HepG2 (cell line): ENCODE measurements at regions not wholly inside any gene's neighbourhood (a gene's known extent, or its start where the extent isn't known, plus 50 kb on each side); places are given as distances from the start of the nearest gene placed in this dataset.

Source experiments
- CC2D1A ChIP-seq: sonication (generic); formaldehyde crosslinking; IDR thresholded peaks from 2 replicates; pipeline ENCODE4 v1.8.1; 2023; ENCODE audit warnings: mild to moderate bottlenecking, missing genetic modification reagents
- CREB1 ChIP-seq, 2 experiments: fragments of 450-650 bp in 1 of 2; IDR thresholded peaks; 2 replicates each; pipeline ENCODE4 v1.6.1; 2016 to 2017; ENCODE audit warnings: control low read depth in 1 of 2, mild to moderate bottlenecking in 1 of 2, missing compliant biosample characterization in 1 of 2, missing genetic modification characterization in 1 of 2
- CREM ChIP-seq, 2 experiments: sonication (generic) in 1 of 2; formaldehyde crosslinking in 1 of 2; IDR thresholded peaks; 2 replicates each; pipeline versions ENCODE4 v1.4.0 to v1.6.1; 2016 to 2020; ENCODE audit warnings: antibody characterized with exemption in 1 of 2, mild to moderate bottlenecking in 1 of 2, missing genetic modification reagents in 1 of 2
- DPF2 ChIP-seq: sonication (generic); formaldehyde crosslinking; IDR thresholded peaks from 2 replicates; pipeline ENCODE4 v1.4.0; 2020; ENCODE audit warnings: mild to moderate bottlenecking, low read depth, missing genetic modification reagents, borderline replicate concordance
- ELF1 ChIP-seq: sonication (generic); formaldehyde crosslinking; IDR thresholded peaks from 2 replicates; pipeline ENCODE4 v1.4.0; 2020; ENCODE audit warnings: missing genetic modification reagents
- FOXJ3 ChIP-seq: sonication (generic); formaldehyde crosslinking; IDR thresholded peaks from 2 replicates; pipeline ENCODE4 v1.4.0; 2020; ENCODE audit warnings: missing genetic modification reagents, mild to moderate bottlenecking, borderline replicate concordance
- HINFP ChIP-seq: sonication (generic); formaldehyde crosslinking; IDR thresholded peaks from 2 replicates; pipeline ENCODE4 v1.4.0; 2020; ENCODE audit warnings: low read depth, mild to moderate bottlenecking, missing genetic modification reagents
- HMG20B ChIP-seq: conservative IDR thresholded peaks from 2 replicates; pipeline ENCODE4 v1.6.1; 2016; ENCODE audit warnings: missing genetic modification reagents, missing compliant biosample characterization
- HOXA9 ChIP-seq: sonication (generic); formaldehyde crosslinking; IDR thresholded peaks from 2 replicates; pipeline ENCODE4 v1.8.1; 2022; ENCODE audit warnings: missing genetic modification reagents, mild to moderate bottlenecking, moderate library complexity, borderline replicate concordance
- REPIN1 ChIP-seq: sonication (generic); formaldehyde crosslinking; IDR thresholded peaks from 2 replicates; pipeline ENCODE4 v1.8.0; 2022; ENCODE audit warnings: missing genetic modification reagents, low read depth, mild to moderate bottlenecking, borderline replicate concordance
- RXRA ChIP-seq: sonication (generic); formaldehyde crosslinking; IDR thresholded peaks from 2 replicates; pipeline ENCODE4 v1.5.1; 2020; ENCODE audit warnings: missing genetic modification reagents
- SIX4 ChIP-seq: sonication (generic); formaldehyde crosslinking; IDR thresholded peaks from 2 replicates; pipeline ENCODE4 v1.4.0; 2020; ENCODE audit warnings: missing genetic modification reagents
- SP5 ChIP-seq: IDR thresholded peaks from 2 replicates; pipeline ENCODE4 v1.6.1; 2016; ENCODE audit warnings: low read depth, borderline replicate concordance
- TFDP1 ChIP-seq: IDR thresholded peaks from 2 replicates; pipeline ENCODE4 v1.6.1; 2016; ENCODE audit warnings: missing compliant biosample characterization, missing genetic modification reagents, borderline replicate concordance
- TSC22D2 ChIP-seq: sonication (generic); formaldehyde crosslinking; IDR thresholded peaks from 2 replicates; pipeline ENCODE4 v1.5.1; 2020; ENCODE audit warnings: missing genetic modification reagents, mild to moderate bottlenecking, borderline replicate concordance
- ZBTB49 ChIP-seq: sonication (generic); formaldehyde crosslinking; IDR thresholded peaks from 2 replicates; pipeline ENCODE4 v1.4.0; 2020; ENCODE audit warnings: missing genetic modification reagents, borderline replicate concordance
- ZKSCAN1 ChIP-seq: fragments of 150-350 bp; IDR thresholded peaks from 2 replicates; pipeline ENCODE4 v1.6.1; 2014; ENCODE audit warnings: low read length
- ZNF350 ChIP-seq: sonication (generic); formaldehyde crosslinking; IDR thresholded peaks from 2 replicates; pipeline ENCODE4 v1.4.0; 2020; ENCODE audit warnings: mild to moderate bottlenecking, low read depth, missing genetic modification reagents, borderline replicate concordance
- ZNF605 ChIP-seq: sonication (generic); formaldehyde crosslinking; IDR thresholded peaks from 2 replicates; pipeline ENCODE4 v1.8.0; 2022; ENCODE audit warnings: mild to moderate bottlenecking, missing genetic modification reagents
- ZNF652 ChIP-seq: IDR thresholded peaks from 2 replicates; pipeline ENCODE4 v1.6.1; 2016; ENCODE audit warnings: low read depth, borderline replicate concordance
- TF ChIP-seq, protein P1 (sequence below): IDR thresholded peaks from 2 replicates; pipeline ENCODE4 v1.6.1; 2016; ENCODE audit warnings: mild to moderate bottlenecking
- TF ChIP-seq, protein P2 (sequence below): sonication (generic); formaldehyde crosslinking; IDR thresholded peaks from 2 replicates; pipeline ENCODE4 v1.4.0; 2020; ENCODE audit warnings: mild to moderate bottlenecking, missing genetic modification reagents

- peak; percentile 75; the same call in 1 of the 2 replicates for TF ChIP-seq CREM (IDR thresholded peaks at IDR 0.05)
- TF ChIP-seq CREM (CRISPR knock-in tag; IDR thresholded peaks at IDR 0.05): no peak
- peak; percentile 26; the same call in 1 of the 2 replicates for TF ChIP-seq TFDP1 (CRISPR knock-in tag)
- peak; percentile 17; the same call in 1 of the 2 replicates for TF ChIP-seq ZNF605 (CRISPR knock-in tag)
- TF ChIP-seq, protein P1, sequence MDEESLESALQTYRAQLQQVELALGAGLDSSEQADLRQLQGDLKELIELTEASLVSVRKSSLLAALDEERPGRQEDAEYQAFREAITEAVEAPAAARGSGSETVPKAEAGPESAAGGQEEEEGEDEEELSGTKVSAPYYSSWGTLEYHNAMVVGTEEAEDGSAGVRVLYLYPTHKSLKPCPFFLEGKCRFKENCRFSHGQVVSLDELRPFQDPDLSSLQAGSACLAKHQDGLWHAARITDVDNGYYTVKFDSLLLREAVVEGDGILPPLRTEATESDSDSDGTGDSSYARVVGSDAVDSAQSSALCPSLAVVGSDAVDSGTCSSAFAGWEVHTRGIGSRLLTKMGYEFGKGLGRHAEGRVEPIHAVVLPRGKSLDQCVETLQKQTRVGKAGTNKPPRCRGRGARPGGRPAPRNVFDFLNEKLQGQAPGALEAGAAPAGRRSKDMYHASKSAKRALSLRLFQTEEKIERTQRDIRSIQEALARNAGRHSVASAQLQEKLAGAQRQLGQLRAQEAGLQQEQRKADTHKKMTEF (CRISPR knock-in tag): peak; percentile 90
- peak; percentile 100 for TF ChIP-seq HMG20B (CRISPR knock-in tag)
- peak; percentile 100 for TF ChIP-seq RXRA (CRISPR knock-in tag)
- peak; percentile 85 for TF ChIP-seq ZNF652
- TF ChIP-seq ZNF350: peak; percentile 89
- TF ChIP-seq ZKSCAN1: peak; percentile 33; the same call in 1 of the 2 replicates
- no peak for TF ChIP-seq CC2D1A (CRISPR knock-in tag)
- peak; percentile 96; the same call in 1 of the 2 replicates for TF ChIP-seq REPIN1
- no peak for TF ChIP-seq DPF2 (CRISPR knock-in tag)
- 0 out of 2 replicates have a peak, but pooled peaks have one; percentile 57 for TF ChIP-seq TSC22D2 (CRISPR knock-in tag)
- no peak for TF ChIP-seq CREB1 (IDR thresholded peaks at IDR 0.05)
- peak; percentile 70; the same call in 1 of the 2 replicates for TF ChIP-seq CREB1 (CRISPR knock-in tag; IDR thresholded peaks at IDR 0.05)
- TF ChIP-seq SP5 (CRISPR knock-in tag): peak; percentile 86
- TF ChIP-seq, protein P2, sequence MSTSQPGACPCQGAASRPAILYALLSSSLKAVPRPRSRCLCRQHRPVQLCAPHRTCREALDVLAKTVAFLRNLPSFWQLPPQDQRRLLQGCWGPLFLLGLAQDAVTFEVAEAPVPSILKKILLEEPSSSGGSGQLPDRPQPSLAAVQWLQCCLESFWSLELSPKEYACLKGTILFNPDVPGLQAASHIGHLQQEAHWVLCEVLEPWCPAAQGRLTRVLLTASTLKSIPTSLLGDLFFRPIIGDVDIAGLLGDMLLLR (CRISPR knock-in tag): peak; percentile 38; the same call in 1 of the 2 replicates
- peak; percentile 96 for TF ChIP-seq FOXJ3 (CRISPR knock-in tag)
- 0 out of 2 replicates have a peak, but pooled peaks have one; percentile 49 for TF ChIP-seq HINFP (CRISPR knock-in tag)
- TF ChIP-seq ZBTB49: peak; percentile 44; the same call in 1 of the 2 replicates
- TF ChIP-seq HOXA9 (CRISPR knock-in tag): peak; percentile 60; the same call in 1 of the 2 replicates
- peak; percentile 88 for TF ChIP-seq SIX4 (CRISPR knock-in tag)
- peak; percentile 48; the same call in 1 of the 2 replicates for TF ChIP-seq ELF1 (CRISPR knock-in tag)
Measured at GRCh38 chr2:15766303-15766861, 174.0 kb upstream of the MYCN start (continued).
